ENCODE measurements at regions not wholly inside any gene's neighbourhood (a gene's known extent, or its start where the extent isn't known, plus 50 kb on each side); places are given as distances from the start of the nearest gene placed in this dataset.
A peak's percentile ranks its signal among the peaks of the same experiment; 100 is the strongest.

GRCh38 chr13:106262886-106263285, 272.6 kb downstream of the EFNB2 start:
- H3K27me3 Mint-ChIP-seq, result no peaks in the 10 kb centered on the region
- no peaks in the 10 kb centered on the region for H3K36me3 Mint-ChIP-seq
- H3K9me3 Mint-ChIP-seq, result peaks cover 0 to 12% (median 6%) of the 10 kb centered on the region in 7 donors
- no peak for DNase-seq
- no peak overlapping the region for H3K27ac Mint-ChIP-seq
- no peak for ATAC-seq (ENCODE audit: low read depth in 2 of 2)
- H3K4me1 Mint-ChIP-seq, result no peaks in the 10 kb centered on the region
- no peak overlapping the region for H3K4me3 Mint-ChIP-seq

- H3K27me3 Mint-ChIP-seq, result no peaks in the 10 kb centered on the region
- no peak overlapping the region for H3K27ac Mint-ChIP-seq
- DNase-seq (no peak), ATAC-seq (ENCODE audit: low read depth in 2 of 2) (no peak)
- no peak overlapping the region for H3K4me3 Mint-ChIP-seq
- no peaks in the 10 kb centered on the region for H3K36me3 Mint-ChIP-seq
- peaks cover 0 to 13% (median 6%) of the 10 kb centered on the region in 7 donors for H3K9me3 Mint-ChIP-seq
- H3K4me1 Mint-ChIP-seq, result no peaks in the 10 kb centered on the region
Observed at GRCh38 chr13:106261450-106261849, 274.0 kb downstream of the EFNB2 start.

GRCh38 chr13:106260352-106260751, 275.1 kb downstream of the EFNB2 start:
- DNase-seq (no peak), ATAC-seq (ENCODE audit: low read depth in 2 of 2) (no peak)
- no peaks in the 10 kb centered on the region for H3K27me3 Mint-ChIP-seq
- no peak overlapping the region for H3K27ac Mint-ChIP-seq
- H3K4me1 Mint-ChIP-seq, result no peaks in the 10 kb centered on the region
- H3K36me3 Mint-ChIP-seq, result no peaks in the 10 kb centered on the region
- peaks cover 0 to 17% (median 6%) of the 10 kb centered on the region in 7 donors for H3K9me3 Mint-ChIP-seq
- no peak overlapping the region for H3K4me3 Mint-ChIP-seq

GRCh38 chr13:106259928-106260327, 275.5 kb downstream of the EFNB2 start:
- H3K4me3 Mint-ChIP-seq, result no peak overlapping the region
- no peaks in the 10 kb centered on the region for H3K4me1 Mint-ChIP-seq
- H3K36me3 Mint-ChIP-seq, result no peaks in the 10 kb centered on the region
- peaks cover 0 to 17% (median 6%) of the 10 kb centered on the region in 7 donors for H3K9me3 Mint-ChIP-seq
- DNase-seq, result no peak
- ATAC-seq (ENCODE audit: low read depth in 2 of 2), result no peak
- H3K27me3 Mint-ChIP-seq, result no peaks in the 10 kb centered on the region
- H3K27ac Mint-ChIP-seq, result peak overlapping the region in 1 of 6 donors; percentile 82

- Mint-ChIP-seq H3K9me3 (peaks cover 0 to 5% (median 0%) of the 10 kb centered on the region in 7 donors), H3K4me3 (no peak overlapping the region), H3K36me3 (no peaks in the 10 kb centered on the region), H3K27ac (no peak overlapping the region), H3K4me1 (no peaks in the 10 kb centered on the region), H3K27me3 (peaks cover 0 to 3% (median 0%) of the 10 kb centered on the region in 3 donors)
- DNase-seq (no peak), ATAC-seq (ENCODE audit: low read depth in 2 of 2) (no peak)
Observed at GRCh38 chr13:106246666-106247188, 288.7 kb downstream of the EFNB2 start.

GRCh38 chr13:106246242-106246641, 289.2 kb downstream of the EFNB2 start:
- Mint-ChIP-seq H3K36me3 (no peaks in the 10 kb centered on the region), H3K4me1 (no peaks in the 10 kb centered on the region), H3K4me3 (no peak overlapping the region), H3K27me3 (peaks cover 0 to 3% (median 0%) of the 10 kb centered on the region in 3 donors), H3K9me3 (peaks cover 0 to 2% (median 0%) of the 10 kb centered on the region in 7 donors), H3K27ac (no peak overlapping the region)
- DNase-seq (no peak), ATAC-seq (ENCODE audit: low read depth in 2 of 2) (no peak)

- no peaks in the 10 kb centered on the region for H3K4me1 Mint-ChIP-seq
- no peak for ATAC-seq (ENCODE audit: low read depth in 2 of 2)
- DNase-seq, result no peak
- peaks cover 0 to 3% (median 0%) of the 10 kb centered on the region in 3 donors for H3K27me3 Mint-ChIP-seq
- H3K9me3 Mint-ChIP-seq, result peaks cover 0 to 3% (median 0%) of the 10 kb centered on the region in 7 donors
- peak overlapping the region in 1 of 6 donors; percentile 15 for H3K27ac Mint-ChIP-seq
- no peak overlapping the region for H3K4me3 Mint-ChIP-seq
- no peaks in the 10 kb centered on the region for H3K36me3 Mint-ChIP-seq
Observed at GRCh38 chr13:106243011-106243565, 292.4 kb downstream of the EFNB2 start.

GRCh38 chr13:106241974-106242953, 293.2 kb downstream of the EFNB2 start:
- H3K4me3 Mint-ChIP-seq, result no peak overlapping the region
- no peaks in the 10 kb centered on the region for H3K36me3 Mint-ChIP-seq
- peaks cover 0 to 3% (median 0%) of the 10 kb centered on the region in 7 donors for H3K9me3 Mint-ChIP-seq
- H3K27me3 Mint-ChIP-seq, result peaks cover 0 to 3% (median 0%) of the 10 kb centered on the region in 3 donors
- no peaks in the 10 kb centered on the region for H3K4me1 Mint-ChIP-seq
- DNase-seq, result no peak
- peak overlapping the region in 1 of 6 donors; percentile 24 for H3K27ac Mint-ChIP-seq
- no peak for ATAC-seq (ENCODE audit: low read depth in 2 of 2)

GRCh38 chr13:106238690-106239089, 296.8 kb downstream of the EFNB2 start:
- Mint-ChIP-seq H3K4me1 (no peaks in the 10 kb centered on the region), H3K36me3 (no peaks in the 10 kb centered on the region), H3K4me3 (no peak overlapping the region), H3K9me3 (peaks cover 0 to 3% (median 0%) of the 10 kb centered on the region in 7 donors), H3K27ac (no peak overlapping the region), H3K27me3 (peaks cover 0 to 3% (median 0%) of the 10 kb centered on the region in 3 donors)
- no peak for ATAC-seq (ENCODE audit: low read depth in 2 of 2)
- DNase-seq, result no peak

- Mint-ChIP-seq H3K9me3 (peaks cover 0 to 11% (median 2%) of the 10 kb centered on the region in 7 donors), H3K4me1 (no peaks in the 10 kb centered on the region), H3K36me3 (no peaks in the 10 kb centered on the region), H3K4me3 (no peak overlapping the region), H3K27ac (no peak overlapping the region), H3K27me3 (no peaks in the 10 kb centered on the region)
- ATAC-seq (ENCODE audit: low read depth in 2 of 2) (no peak), DNase-seq (no peak)
Observed at GRCh38 chr13:106234636-106235035, 300.8 kb downstream of the EFNB2 start.

- H3K27ac Mint-ChIP-seq, result no peak overlapping the region
- H3K9me3 Mint-ChIP-seq, result peaks cover 0 to 13% (median 4%) of the 10 kb centered on the region in 7 donors
- H3K4me1 Mint-ChIP-seq, result no peaks in the 10 kb centered on the region
- H3K27me3 Mint-ChIP-seq, result no peaks in the 10 kb centered on the region
- no peak for ATAC-seq (ENCODE audit: low read depth in 2 of 2)
- no peaks in the 10 kb centered on the region for H3K36me3 Mint-ChIP-seq
- H3K4me3 Mint-ChIP-seq, result no peak overlapping the region
- no peak for DNase-seq
Observed at GRCh38 chr13:106233134-106233735, 302.2 kb downstream of the EFNB2 start.

GRCh38 chr13:106232681-106233080, 302.8 kb downstream of the EFNB2 start:
- H3K36me3 Mint-ChIP-seq, result no peaks in the 10 kb centered on the region
- no peaks in the 10 kb centered on the region for H3K4me1 Mint-ChIP-seq
- no peaks in the 10 kb centered on the region for H3K27me3 Mint-ChIP-seq
- no peak overlapping the region for H3K27ac Mint-ChIP-seq
- no peak overlapping the region for H3K4me3 Mint-ChIP-seq
- peaks cover 0 to 13% (median 4%) of the 10 kb centered on the region in 7 donors for H3K9me3 Mint-ChIP-seq
- no peak for ATAC-seq (ENCODE audit: low read depth in 2 of 2)
- no peak for DNase-seq

GRCh38 chr13:106230450-106230849, 305.0 kb downstream of the EFNB2 start:
- Mint-ChIP-seq H3K9me3 (peaks cover 0 to 13% (median 4%) of the 10 kb centered on the region in 7 donors), H3K4me1 (no peaks in the 10 kb centered on the region), H3K4me3 (no peak overlapping the region), H3K36me3 (no peaks in the 10 kb centered on the region), H3K27ac (no peak overlapping the region), H3K27me3 (no peaks in the 10 kb centered on the region)
- ATAC-seq (ENCODE audit: low read depth in 2 of 2) (no peak), DNase-seq (no peak)

Measured in naive B cell (primary cell).